ENCODE measurements at regions not wholly inside any gene's neighbourhood (a gene's known extent, or its start where the extent isn't known, plus 50 kb on each side); places are given as distances from the start of the nearest gene placed in this dataset.

DNA sequence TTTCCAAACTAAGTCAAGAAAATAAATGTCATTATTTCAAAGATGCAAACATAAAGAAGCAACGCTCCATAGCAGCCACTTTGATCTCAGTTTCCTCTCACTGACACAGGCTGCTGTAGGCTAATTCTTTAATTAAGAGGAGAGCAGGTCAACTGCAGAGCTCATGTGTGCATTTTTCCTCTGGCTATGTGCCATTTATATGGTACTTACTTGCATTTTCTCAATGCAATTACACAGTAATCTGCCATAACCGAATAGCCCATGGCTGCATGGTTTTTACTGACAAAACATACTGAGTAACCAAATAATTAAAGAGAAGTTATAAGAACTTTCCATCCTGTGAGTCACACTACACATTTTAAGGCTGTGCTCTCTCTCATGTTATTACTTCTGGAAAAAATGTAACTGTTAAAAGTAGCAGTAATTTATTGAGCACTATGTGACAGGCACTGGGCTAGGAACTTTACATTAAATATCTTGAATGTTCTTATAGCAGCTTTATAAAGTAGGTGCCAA, 122.0 kb downstream of the ELAPOR2 start:
- H3K4me3 ChIP-seq, result no peak overlapping the region
- DNase-seq, result no peak
- no peaks in the 10 kb centered on the region for H3K4me1 ChIP-seq
- H3K27me3 ChIP-seq, result no peaks in the 10 kb centered on the region
- intact Hi-C loops (cut with DNase I; ENCODE audit: low total_unique reads), result no loop called here
- TF ChIP-seq POLR2A (IDR thresholded peaks at IDR 0.05), result no peak
- TF ChIP-seq, protein P1, sequence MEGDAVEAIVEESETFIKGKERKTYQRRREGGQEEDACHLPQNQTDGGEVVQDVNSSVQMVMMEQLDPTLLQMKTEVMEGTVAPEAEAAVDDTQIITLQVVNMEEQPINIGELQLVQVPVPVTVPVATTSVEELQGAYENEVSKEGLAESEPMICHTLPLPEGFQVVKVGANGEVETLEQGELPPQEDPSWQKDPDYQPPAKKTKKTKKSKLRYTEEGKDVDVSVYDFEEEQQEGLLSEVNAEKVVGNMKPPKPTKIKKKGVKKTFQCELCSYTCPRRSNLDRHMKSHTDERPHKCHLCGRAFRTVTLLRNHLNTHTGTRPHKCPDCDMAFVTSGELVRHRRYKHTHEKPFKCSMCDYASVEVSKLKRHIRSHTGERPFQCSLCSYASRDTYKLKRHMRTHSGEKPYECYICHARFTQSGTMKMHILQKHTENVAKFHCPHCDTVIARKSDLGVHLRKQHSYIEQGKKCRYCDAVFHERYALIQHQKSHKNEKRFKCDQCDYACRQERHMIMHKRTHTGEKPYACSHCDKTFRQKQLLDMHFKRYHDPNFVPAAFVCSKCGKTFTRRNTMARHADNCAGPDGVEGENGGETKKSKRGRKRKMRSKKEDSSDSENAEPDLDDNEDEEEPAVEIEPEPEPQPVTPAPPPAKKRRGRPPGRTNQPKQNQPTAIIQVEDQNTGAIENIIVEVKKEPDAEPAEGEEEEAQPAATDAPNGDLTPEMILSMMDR (IDR thresholded peaks at IDR 0.05), result no peak
- H3K9me3 ChIP-seq, result no peaks in the 10 kb centered on the region
- H3K27ac ChIP-seq, result no peak overlapping the region
- H3K36me3 ChIP-seq, result no peaks in the 10 kb centered on the region

DNA sequence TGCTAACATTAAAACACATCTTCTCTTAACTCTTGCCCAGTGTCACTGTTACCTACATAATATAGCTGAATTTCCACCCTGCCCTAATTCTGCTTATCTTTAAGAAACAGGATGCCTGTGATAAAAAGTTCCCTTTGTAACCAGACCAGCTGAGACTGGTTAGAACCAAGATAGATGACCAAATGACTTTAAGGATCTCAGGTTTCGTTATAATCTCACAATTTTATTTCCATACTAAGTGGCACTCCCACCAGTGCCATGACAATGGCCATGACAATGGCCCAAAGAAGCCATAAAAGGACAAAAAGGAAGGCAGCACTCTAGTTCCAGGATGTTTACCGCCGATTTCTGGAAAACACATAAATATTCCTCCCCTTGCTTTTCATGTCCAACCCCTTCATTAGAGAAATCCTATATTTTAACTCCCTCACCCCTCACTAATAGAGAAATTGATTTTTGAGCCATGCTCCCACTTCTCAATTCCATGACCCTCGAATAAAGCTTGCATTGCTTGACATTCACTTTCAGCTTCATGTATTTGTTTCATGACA, 126.1 kb downstream of the ELAPOR2 start:
- no peak for TF ChIP-seq POLR2A (IDR thresholded peaks at IDR 0.05)
- TF ChIP-seq, protein P1 (IDR thresholded peaks at IDR 0.05), result no peak
- H3K27ac ChIP-seq, result no peak overlapping the region
- H3K27me3 ChIP-seq, result no peaks in the 10 kb centered on the region
- H3K4me3 ChIP-seq, result no peak overlapping the region
- no peaks in the 10 kb centered on the region for H3K4me1 ChIP-seq
- intact Hi-C loops (cut with DNase I; ENCODE audit: low total_unique reads), result no loop called here
- no peak for DNase-seq
- no peaks in the 10 kb centered on the region for H3K9me3 ChIP-seq
- no peaks in the 10 kb centered on the region for H3K36me3 ChIP-seq

DNA sequence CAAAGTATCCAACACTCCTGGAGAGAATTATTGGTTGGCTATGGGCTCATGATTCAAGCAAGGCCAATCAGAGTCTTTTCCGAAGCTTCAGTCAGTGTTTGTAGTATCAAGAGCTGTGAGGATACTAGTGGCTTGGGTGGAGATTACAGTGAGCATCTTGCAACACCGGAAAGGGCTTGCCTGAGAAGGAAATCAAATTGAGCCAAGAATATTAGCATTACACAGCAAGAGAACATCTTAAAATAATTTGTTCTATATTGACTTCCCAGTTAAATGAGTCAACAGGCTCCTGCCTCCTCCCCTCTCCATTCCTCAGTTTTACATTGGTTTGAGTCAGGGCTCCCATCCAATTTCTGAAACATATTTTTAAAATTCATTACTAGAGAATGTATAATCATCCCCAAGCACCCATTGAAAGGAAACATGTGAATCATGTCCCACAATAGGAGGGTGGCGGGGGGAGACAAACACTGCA, 127.4 kb downstream of the ELAPOR2 start:
- intact Hi-C loops (cut with DNase I; ENCODE audit: low total_unique reads), result no loop called here
- Histone ChIP-seq H3K9me3 (no peaks in the 10 kb centered on the region), H3K27ac (peak overlapping the region; percentile 48 to 59), H3K4me3 (no peak overlapping the region), H3K4me1 (no peaks in the 10 kb centered on the region), H3K36me3 (no peaks in the 10 kb centered on the region), H3K27me3 (no peaks in the 10 kb centered on the region)
- peak in 1 of 2 donors; percentile 49 for DNase-seq
- TF ChIP-seq, protein P1 (IDR thresholded peaks at IDR 0.05), result no peak
- TF ChIP-seq POLR2A (IDR thresholded peaks at IDR 0.05), result peak in 1 of 2 donors; percentile 2

DNA sequence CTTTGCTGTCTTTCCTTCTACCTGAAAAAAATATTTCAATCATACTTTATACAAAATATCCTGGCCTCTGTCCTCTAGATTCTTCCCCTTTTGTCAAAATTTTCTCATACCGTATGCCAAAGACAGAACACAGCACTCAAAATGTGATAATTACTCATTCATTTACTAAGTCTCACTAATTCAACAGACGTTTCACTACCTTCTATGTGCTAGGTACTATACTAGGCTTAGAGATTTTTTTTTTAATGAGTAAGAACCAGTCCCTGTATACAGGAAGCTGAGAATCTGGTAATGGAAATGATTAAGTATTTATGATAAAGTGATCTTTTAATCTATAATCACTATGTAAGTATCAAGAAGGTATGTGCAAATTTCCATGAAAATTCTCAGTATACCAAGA, 128.0 kb downstream of the ELAPOR2 start:
- peak overlapping the region in 1 of 2 donors; percentile 48 for H3K27ac ChIP-seq
- no peak for DNase-seq
- no peaks in the 10 kb centered on the region for H3K9me3 ChIP-seq
- H3K4me1 ChIP-seq, result no peaks in the 10 kb centered on the region
- H3K4me3 ChIP-seq, result no peak overlapping the region
- H3K36me3 ChIP-seq, result no peaks in the 10 kb centered on the region
- H3K27me3 ChIP-seq, result no peaks in the 10 kb centered on the region
- intact Hi-C loops (cut with DNase I; ENCODE audit: low total_unique reads), result no loop called here
- no peak for TF ChIP-seq POLR2A (IDR thresholded peaks at IDR 0.05)
- TF ChIP-seq, protein P1 (IDR thresholded peaks at IDR 0.05), result no peak

DNA sequence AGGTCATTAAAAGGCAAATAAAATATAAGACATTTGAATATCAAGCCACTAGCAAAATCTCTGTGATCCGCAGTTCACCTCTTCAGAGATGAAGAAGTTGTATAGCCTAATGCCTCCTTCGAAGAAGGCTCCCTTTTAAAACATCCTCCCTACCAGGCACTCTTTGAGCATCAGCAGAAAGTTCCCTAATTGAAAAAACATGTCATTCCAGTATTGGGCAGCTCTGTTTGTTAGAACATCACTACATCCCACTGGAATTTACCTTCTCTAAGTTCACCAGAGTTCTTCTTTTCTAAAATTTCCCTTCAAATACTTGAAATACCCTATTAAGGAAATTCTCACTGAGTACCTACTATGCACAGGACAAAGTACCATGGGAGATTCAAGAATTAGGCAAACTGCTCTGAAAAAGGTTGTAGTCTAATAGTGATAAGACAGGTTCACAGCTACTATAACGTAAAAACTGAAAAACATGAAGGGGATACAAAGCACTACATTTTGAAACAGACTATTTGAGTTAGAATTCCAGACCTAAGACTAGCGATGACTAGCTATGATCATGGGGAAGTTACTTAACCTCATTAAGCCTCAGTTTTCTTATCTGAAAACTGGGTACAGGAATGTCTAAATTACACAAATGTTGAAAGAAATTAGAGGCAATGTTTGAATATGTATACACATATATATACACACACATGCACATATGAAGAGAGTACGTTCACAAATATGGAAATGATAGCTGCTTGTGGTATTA, 128.7 kb downstream of the ELAPOR2 start:
- Histone ChIP-seq H3K4me3 (no peak overlapping the region), H3K36me3 (no peaks in the 10 kb centered on the region), H3K27ac (no peak overlapping the region), H3K4me1 (no peaks in the 10 kb centered on the region), H3K27me3 (no peaks in the 10 kb centered on the region), H3K9me3 (no peaks in the 10 kb centered on the region)
- DNase-seq, result no peak
- no peak for TF ChIP-seq POLR2A (IDR thresholded peaks at IDR 0.05)
- TF ChIP-seq, protein P1 (IDR thresholded peaks at IDR 0.05), result no peak
- intact Hi-C loops (cut with DNase I; ENCODE audit: low total_unique reads), result no loop called here
